ENCODE measurements at regions not wholly inside any gene's neighbourhood (a gene's known extent, or its start where the extent isn't known, plus 50 kb on each side); places are given as distances from the start of the nearest gene placed in this dataset.

- H3K4me3 ChIP-seq (replicated peaks in 1 of 3; ENCODE audit: low read depth in 2 of 3, low read length in 3 of 3) = no peak overlapping the region
- H3K4me1 ChIP-seq (ENCODE audit: control insufficient read depth in 1 of 2, insufficient read depth in 2 of 2, low read length in 2 of 2) = peaks cover 0 to 7% of the 10 kb centered on the region in 2 donors
- Mint-ChIP-seq H3K4me3 (no peak overlapping the region), H3K9me3 (peaks cover 0 to 6% (median 4%) of the 10 kb centered on the region in 7 donors), H3K36me3 (no peaks in the 10 kb centered on the region), H3K4me1 (peaks cover 18% of the 10 kb centered on the region), H3K27ac (no peak overlapping the region), H3K27me3 (ENCODE audit: low read depth in 3 of 3) (peaks cover 2 to 6% (median 5%) of the 10 kb centered on the region in 3 donors)
- WGBS (ENCODE audit: insufficient coverage) = 0% methylated on average over 1 of the region's 6 CpGs
- H3K9me3 ChIP-seq (replicated peaks in 1 of 2; ENCODE audit: control insufficient read depth in 1 of 2, insufficient read depth in 1 of 2, low read length in 2 of 2) = no peaks in the 10 kb centered on the region
- intact Hi-C loops (cut with micrococcal nuclease) = no loop called here
- H3K27ac ChIP-seq (ENCODE audit: low read depth in 1 of 2, low read length in 2 of 2) = no peak overlapping the region
- no peak for DNase-seq
- no peak for TF ChIP-seq CTCF (IDR thresholded peaks at IDR 0.05)
- H3K9ac ChIP-seq (ENCODE audit: insufficient read depth, low read length, poor library complexity, severe bottlenecking) = no peak overlapping the region
- H3K4me2 ChIP-seq (replicated peaks; ENCODE audit: extremely low read depth, low read length, poor library complexity, severe bottlenecking) = no peak overlapping the region
- no peaks in the 10 kb centered on the region for H4K20me1 ChIP-seq (ENCODE audit: insufficient read depth, low read length)
- H2AFZ ChIP-seq (ENCODE audit: insufficient read depth, low read depth, low read length, poor library complexity, severe bottlenecking) = peak overlapping the region; percentile 17
- H3K79me2 ChIP-seq (ENCODE audit: insufficient read depth, low read length) = no peaks in the 10 kb centered on the region
- H3K36me3 ChIP-seq (replicated peaks in 1 of 2; ENCODE audit: control insufficient read depth in 1 of 2, insufficient read depth in 2 of 2, low read length in 2 of 2) = no peaks in the 10 kb centered on the region
- H3K27me3 ChIP-seq (ENCODE audit: control insufficient read depth in 2 of 2, insufficient read depth in 2 of 2, low read length in 2 of 2) = peaks cover 0 to 5% of the 10 kb centered on the region in 2 donors
Observed at GRCh38 chr10:61285749-61286148, 167.4 kb downstream of the TMEM26 start.

GRCh38 chr10:61284222-61284890 is 168.8 kb downstream of the TMEM26 start:
- Histone ChIP-seq H3K4me3 (replicated peaks in 1 of 3; ENCODE audit: low read depth in 2 of 3, low read length in 3 of 3) (peak overlapping the region in 2 of 3 experiments; percentile 25 to 64), H3K36me3 (replicated peaks in 1 of 2; ENCODE audit: control insufficient read depth in 1 of 2, insufficient read depth in 2 of 2, low read length in 2 of 2) (no peaks in the 10 kb centered on the region), H3K27ac (ENCODE audit: low read depth in 1 of 2, low read length in 2 of 2) (no peak overlapping the region), H4K20me1 (ENCODE audit: insufficient read depth, low read length) (no peaks in the 10 kb centered on the region), H3K27me3 (ENCODE audit: control insufficient read depth in 2 of 2, insufficient read depth in 2 of 2, low read length in 2 of 2) (peaks cover 0 to 5% of the 10 kb centered on the region in 2 donors), H3K9ac (ENCODE audit: insufficient read depth, low read length, poor library complexity, severe bottlenecking) (no peak overlapping the region), H3K79me2 (ENCODE audit: insufficient read depth, low read length) (no peaks in the 10 kb centered on the region), H3K4me1 (ENCODE audit: control insufficient read depth in 1 of 2, insufficient read depth in 2 of 2, low read length in 2 of 2) (peaks cover 0 to 7% of the 10 kb centered on the region in 2 donors), H3K9me3 (replicated peaks in 1 of 2; ENCODE audit: control insufficient read depth in 1 of 2, insufficient read depth in 1 of 2, low read length in 2 of 2) (no peaks in the 10 kb centered on the region), H3K4me2 (replicated peaks; ENCODE audit: extremely low read depth, low read length, poor library complexity, severe bottlenecking) (peak overlapping the region; percentile 65), H2AFZ (ENCODE audit: insufficient read depth, low read depth, low read length, poor library complexity, severe bottlenecking) (no peak overlapping the region)
- peak; percentile 88 for TF ChIP-seq CTCF (IDR thresholded peaks at IDR 0.05)
- Mint-ChIP-seq H3K9me3 (peaks cover 0 to 3% (median 0%) of the 10 kb centered on the region in 7 donors), H3K27me3 (ENCODE audit: low read depth in 3 of 3) (peaks cover 2 to 5% (median 3%) of the 10 kb centered on the region in 3 donors), H3K27ac (no peak overlapping the region), H3K4me3 (peak overlapping the region; percentile 61 to 85), H3K4me1 (peaks cover 22% of the 10 kb centered on the region), H3K36me3 (no peaks in the 10 kb centered on the region)
- DNase-seq = peak; percentile 22 to 52 (median 51)
- intact Hi-C loops (cut with micrococcal nuclease) = no loop called here
- no CpG with 5 or more reads among the region's 5 CpGs for WGBS (ENCODE audit: insufficient coverage)

All from CD14-positive monocyte (primary cell).